ENCODE measurements at regions not wholly inside any gene's neighbourhood (a gene's known extent, or its start where the extent isn't known, plus 50 kb on each side); places are given as distances from the start of the nearest gene placed in this dataset.
"Not testable (repeated sequence)": the region's sequence is repeated elsewhere in the genome, so short reads cannot be mapped to it uniquely, and the experiment has no call there.

DNA sequence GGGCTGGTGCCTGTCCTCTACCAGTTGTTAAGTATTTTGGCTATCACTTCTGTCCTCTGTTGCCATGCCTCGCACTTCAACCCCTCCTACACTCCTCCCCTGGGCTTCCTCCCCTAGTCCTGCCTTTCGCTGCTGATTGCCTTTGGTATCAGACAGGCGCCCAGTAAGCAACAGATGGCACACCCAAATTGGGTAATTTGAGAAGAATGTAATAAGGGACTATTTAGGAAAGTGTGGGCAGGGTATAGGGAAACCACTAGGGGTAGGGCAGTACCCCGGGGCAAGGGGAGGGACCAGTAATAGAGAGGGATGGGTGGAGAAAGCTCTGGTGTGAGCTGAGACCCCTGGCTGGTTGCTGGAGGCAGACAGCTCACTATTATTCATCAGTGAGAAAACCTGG lies 172.7 kb upstream of the USP9X start:
- POLR2A ChIA-PET = no interaction called here
- CTCF ChIA-PET = no interaction called here
- TF ChIP-seq, protein P1, sequence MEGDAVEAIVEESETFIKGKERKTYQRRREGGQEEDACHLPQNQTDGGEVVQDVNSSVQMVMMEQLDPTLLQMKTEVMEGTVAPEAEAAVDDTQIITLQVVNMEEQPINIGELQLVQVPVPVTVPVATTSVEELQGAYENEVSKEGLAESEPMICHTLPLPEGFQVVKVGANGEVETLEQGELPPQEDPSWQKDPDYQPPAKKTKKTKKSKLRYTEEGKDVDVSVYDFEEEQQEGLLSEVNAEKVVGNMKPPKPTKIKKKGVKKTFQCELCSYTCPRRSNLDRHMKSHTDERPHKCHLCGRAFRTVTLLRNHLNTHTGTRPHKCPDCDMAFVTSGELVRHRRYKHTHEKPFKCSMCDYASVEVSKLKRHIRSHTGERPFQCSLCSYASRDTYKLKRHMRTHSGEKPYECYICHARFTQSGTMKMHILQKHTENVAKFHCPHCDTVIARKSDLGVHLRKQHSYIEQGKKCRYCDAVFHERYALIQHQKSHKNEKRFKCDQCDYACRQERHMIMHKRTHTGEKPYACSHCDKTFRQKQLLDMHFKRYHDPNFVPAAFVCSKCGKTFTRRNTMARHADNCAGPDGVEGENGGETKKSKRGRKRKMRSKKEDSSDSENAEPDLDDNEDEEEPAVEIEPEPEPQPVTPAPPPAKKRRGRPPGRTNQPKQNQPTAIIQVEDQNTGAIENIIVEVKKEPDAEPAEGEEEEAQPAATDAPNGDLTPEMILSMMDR (IDR thresholded peaks at IDR 0.05; ENCODE audit: control extremely low read depth, extremely low read depth, low read depth, missing control alignments) = no peak
- DNase-seq (ENCODE audit: extremely low spot score) = no peak

- no peak for DNase-seq (ENCODE audit: extremely low spot score)
- ChIA-PET CTCF (interaction anchor here (1.0 kb wide), 1 partner anchor 376 kb away, joined by 3 read pairs; no protein-coding TSS in a partner anchor), POLR2A (no interaction called here)
- TF ChIP-seq, protein P1 (IDR thresholded peaks at IDR 0.05; ENCODE audit: control extremely low read depth, extremely low read depth, low read depth, missing control alignments) = no peak
These were observed 164.9 kb upstream of the USP9X start for GRCh38 chrX:40920351-40920750.

DNA sequence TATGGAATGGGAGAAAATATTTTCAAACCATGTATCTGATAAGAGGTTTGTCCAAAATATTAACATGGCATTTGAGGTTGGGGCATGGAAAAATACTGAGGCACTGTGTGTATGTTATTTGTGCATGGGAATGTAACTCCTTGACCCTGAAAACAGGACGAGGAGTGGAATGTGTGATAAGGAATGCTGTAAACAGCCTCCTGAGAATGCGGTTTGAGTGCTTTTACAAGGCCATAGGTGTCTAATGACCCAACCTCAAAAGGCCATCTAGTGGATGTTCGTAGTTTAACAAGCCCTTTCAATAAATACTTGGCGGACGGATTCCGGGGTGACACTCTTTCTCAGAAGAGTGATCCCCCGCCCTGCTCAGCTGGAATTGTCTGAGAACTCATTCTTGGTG lies 162.9 kb upstream of the USP9X start:
- TF ChIP-seq, protein P1 (IDR thresholded peaks at IDR 0.05; ENCODE audit: control extremely low read depth, extremely low read depth, low read depth, missing control alignments) = no peak
- ChIA-PET POLR2A (no interaction called here), CTCF (interaction anchor here (1.3 kb wide), 1 partner anchor 44 kb away, joined by 3 read pairs; no protein-coding TSS in a partner anchor)
- DNase-seq (ENCODE audit: extremely low spot score) = no peak

GRCh38 chrX:40926739-40927427 lies 158.4 kb upstream of the USP9X start:
- DNase-seq (ENCODE audit: extremely low spot score); POLR2A ChIA-PET: not testable (repeated sequence)
- CTCF ChIA-PET = interaction anchor here (1.0 kb wide), 1 partner anchor 20 kb away, joined by 3 read pairs; no protein-coding TSS in a partner anchor

GRCh38 chrX:40928076-40928475 lies 157.2 kb upstream of the USP9X start:
- no peak for DNase-seq (ENCODE audit: extremely low spot score)
- POLR2A ChIA-PET = no interaction called here
- TF ChIP-seq, protein P1 (IDR thresholded peaks at IDR 0.05; ENCODE audit: control extremely low read depth, extremely low read depth, low read depth, missing control alignments) = no peak
- CTCF ChIA-PET = no interaction called here

- POLR2A ChIA-PET = no interaction called here
- CTCF ChIA-PET = interaction anchor here (0.7 kb wide), 1 partner anchor 12 kb away, joined by 4 read pairs; no protein-coding TSS in a partner anchor
- TF ChIP-seq, protein P1 (IDR thresholded peaks at IDR 0.05; ENCODE audit: control extremely low read depth, extremely low read depth, low read depth, missing control alignments) = no peak
- DNase-seq (ENCODE audit: extremely low spot score) = no peak
These were observed 153.3 kb upstream of the USP9X start for GRCh38 chrX:40931921-40932320.

GRCh38 chrX:40933132-40933705 lies 152.0 kb upstream of the USP9X start:
- ChIA-PET CTCF (no interaction called here), POLR2A (no interaction called here)
- TF ChIP-seq, protein P1 (IDR thresholded peaks at IDR 0.05; ENCODE audit: control extremely low read depth, extremely low read depth, low read depth, missing control alignments) = no peak
- no peak for DNase-seq (ENCODE audit: extremely low spot score)

Measured in GM10248 (cell line).